Left lung (tissue), 4 donors: ENCODE measurements at regions not wholly inside any gene's neighbourhood (a gene's known extent, or its start where the extent isn't known, plus 50 kb on each side); places are given as distances from the start of the nearest gene placed in this dataset.

Experiments used
- ATAC-seq: fragments of 200-7000 bp; cut with Tn5 transposase; one replicate; pipeline ENCODE4 v1.9.1; 2020; ENCODE audit warnings: moderate library complexity
- DNase-seq, 4 donors: peaks; one replicate each; pipeline ENCODE4 v3.0.0-alpha.2; 2013 to 2020
- H3K27ac ChIP-seq, 2 donors: fragments of 200-600 bp; sonication (generic) in 1 of 2; one replicate each; pipeline versions ENCODE4 v1.5.0 to v1.8.0; 2020 to 2021
- H3K27me3 ChIP-seq, 2 donors: fragments of 200-600 bp; sonication (generic) in 1 of 2; one replicate each; pipeline versions ENCODE4 v1.5.0 to v1.8.0; 2020 to 2021
- H3K36me3 ChIP-seq, 2 donors: fragments of 200-600 bp; sonication (generic) in 1 of 2; one replicate each; pipeline versions ENCODE4 v1.5.0 to v1.8.0; 2020 to 2021
- H3K4me1 ChIP-seq, 2 donors: fragments of 200-600 bp; one replicate each; pipeline ENCODE4 v1.8.0; 2021
- H3K4me3 ChIP-seq, 2 donors: fragments of 200-600 bp; sonication (generic) in 1 of 2; one replicate each; pipeline versions ENCODE4 v1.5.0 to v1.8.0; 2020 to 2021; ENCODE audit warnings: mild to moderate bottlenecking in 1 of 2
- H3K9me3 ChIP-seq, 2 donors: fragments of 200-600 bp; sonication (generic) in 1 of 2; one replicate each; pipeline versions ENCODE4 v1.5.0 to v1.8.0; 2020 to 2021
- CTCF ChIP-seq, 2 donors: fragments of 200-600 bp; sonication (generic) in 1 of 2; IDR thresholded peaks; one replicate each; pipeline versions ENCODE4 v1.5.0 to v1.8.0; 2021; ENCODE audit warnings: antibody characterized with exemption in 2 of 2
- intact Hi-C, 2 donors: fragments of 100-400 bp; cut with DNase I; formaldehyde crosslinking; loops; one replicate each; pipeline versions ENCODE4 v1.11.2 to v1.14.2; 2022
- donor health status: DM: no; HTN: yes; CAD: no.
- donor health status: DM: no; HTN: no; CAD: no.

GRCh38 chr1:30322859-30323257, 400.5 kb downstream of the MATN1 start:
- no peak for ATAC-seq
- no peak for TF ChIP-seq CTCF (IDR thresholded peaks at IDR 0.05)
- Histone ChIP-seq H3K27me3 (peaks cover 0 to 39% of the 10 kb centered on the region in 2 donors), H3K9me3 (no peaks in the 10 kb centered on the region), H3K4me1 (no peaks in the 10 kb centered on the region), H3K4me3 (no peak overlapping the region), H3K36me3 (no peaks in the 10 kb centered on the region), H3K27ac (no peak overlapping the region)
- intact Hi-C loops, result no loop called here
- no peak for DNase-seq

- H3K4me1 ChIP-seq, result no peaks in the 10 kb centered on the region
- intact Hi-C loops, result no loop called here
- H3K4me3 ChIP-seq, result no peak overlapping the region
- no peaks in the 10 kb centered on the region for H3K9me3 ChIP-seq
- H3K27me3 ChIP-seq, result peaks cover 0 to 45% of the 10 kb centered on the region in 2 donors
- ATAC-seq, result no peak
- TF ChIP-seq CTCF (IDR thresholded peaks at IDR 0.05), result no peak
- no peak for DNase-seq
- no peaks in the 10 kb centered on the region for H3K36me3 ChIP-seq
- no peak overlapping the region for H3K27ac ChIP-seq
These were observed 401.2 kb downstream of the MATN1 start for GRCh38 chr1:30321996-30322858.

DNA sequence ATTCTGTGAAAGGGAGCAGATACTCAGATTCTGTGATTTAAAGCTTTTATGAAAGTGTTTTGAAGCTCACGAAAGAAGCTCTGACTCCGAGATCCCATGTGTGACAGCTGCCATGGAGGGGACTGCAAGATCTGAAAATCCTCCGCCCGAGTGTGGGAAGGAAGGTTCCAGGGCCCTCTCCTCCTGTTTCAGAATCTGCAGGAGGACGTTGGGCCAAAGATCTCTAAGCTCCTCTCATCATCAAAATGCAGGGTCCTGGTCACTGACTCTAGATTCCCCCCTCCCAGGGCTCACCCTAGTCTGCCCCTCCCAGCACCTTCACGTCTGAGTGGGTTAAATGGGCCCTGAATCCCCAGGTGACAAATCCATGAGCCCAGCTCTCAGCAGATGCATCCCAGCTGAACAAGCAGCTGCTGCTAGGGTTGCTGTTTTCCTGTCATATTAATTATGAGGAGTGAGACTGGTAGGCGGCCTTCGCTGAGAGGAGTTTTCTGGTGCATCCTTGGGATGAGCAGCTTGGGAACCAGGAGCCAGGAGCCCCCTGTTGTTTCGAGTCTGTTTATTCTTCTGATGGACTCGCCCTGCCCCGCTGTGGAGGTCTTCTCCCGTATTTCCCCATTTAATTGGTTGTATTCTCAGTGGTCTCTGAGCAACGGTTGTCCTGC, 402.0 kb downstream of the MATN1 start:
- intact Hi-C loops, result no loop called here
- no peaks in the 10 kb centered on the region for H3K36me3 ChIP-seq
- no peaks in the 10 kb centered on the region for H3K4me1 ChIP-seq
- no peak overlapping the region for H3K4me3 ChIP-seq
- TF ChIP-seq CTCF (IDR thresholded peaks at IDR 0.05), result no peak
- H3K27ac ChIP-seq, result no peak overlapping the region
- ATAC-seq, result no peak
- no peaks in the 10 kb centered on the region for H3K9me3 ChIP-seq
- peaks cover 0 to 46% of the 10 kb centered on the region in 2 donors for H3K27me3 ChIP-seq
- no peak for DNase-seq

DNA sequence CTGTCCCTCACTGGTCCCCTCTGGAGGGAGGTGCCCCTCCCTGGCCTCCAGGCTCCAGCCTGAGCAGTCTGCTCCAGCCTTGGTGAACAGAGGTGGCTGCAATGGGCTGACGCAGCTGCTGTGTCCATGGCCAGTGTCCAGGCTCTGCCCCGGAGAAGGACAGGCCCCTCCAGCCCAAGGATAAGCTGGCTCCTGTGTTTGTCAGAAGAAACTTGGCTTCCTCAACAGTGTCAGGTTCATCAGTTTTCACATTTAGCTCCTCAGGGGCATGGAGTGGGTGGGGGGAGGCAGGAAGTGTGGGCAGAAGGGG, 402.8 kb downstream of the MATN1 start:
- DNase-seq (peak in 1 of 4 donors; percentile 4), ATAC-seq (no peak)
- Histone ChIP-seq H3K27ac (no peak overlapping the region), H3K36me3 (no peaks in the 10 kb centered on the region), H3K4me1 (no peaks in the 10 kb centered on the region), H3K4me3 (no peak overlapping the region), H3K27me3 (peaks cover 0 to 51% of the 10 kb centered on the region in 2 donors), H3K9me3 (no peaks in the 10 kb centered on the region)
- TF ChIP-seq CTCF (IDR thresholded peaks at IDR 0.05), result no peak
- intact Hi-C loops, result no loop called here

DNA sequence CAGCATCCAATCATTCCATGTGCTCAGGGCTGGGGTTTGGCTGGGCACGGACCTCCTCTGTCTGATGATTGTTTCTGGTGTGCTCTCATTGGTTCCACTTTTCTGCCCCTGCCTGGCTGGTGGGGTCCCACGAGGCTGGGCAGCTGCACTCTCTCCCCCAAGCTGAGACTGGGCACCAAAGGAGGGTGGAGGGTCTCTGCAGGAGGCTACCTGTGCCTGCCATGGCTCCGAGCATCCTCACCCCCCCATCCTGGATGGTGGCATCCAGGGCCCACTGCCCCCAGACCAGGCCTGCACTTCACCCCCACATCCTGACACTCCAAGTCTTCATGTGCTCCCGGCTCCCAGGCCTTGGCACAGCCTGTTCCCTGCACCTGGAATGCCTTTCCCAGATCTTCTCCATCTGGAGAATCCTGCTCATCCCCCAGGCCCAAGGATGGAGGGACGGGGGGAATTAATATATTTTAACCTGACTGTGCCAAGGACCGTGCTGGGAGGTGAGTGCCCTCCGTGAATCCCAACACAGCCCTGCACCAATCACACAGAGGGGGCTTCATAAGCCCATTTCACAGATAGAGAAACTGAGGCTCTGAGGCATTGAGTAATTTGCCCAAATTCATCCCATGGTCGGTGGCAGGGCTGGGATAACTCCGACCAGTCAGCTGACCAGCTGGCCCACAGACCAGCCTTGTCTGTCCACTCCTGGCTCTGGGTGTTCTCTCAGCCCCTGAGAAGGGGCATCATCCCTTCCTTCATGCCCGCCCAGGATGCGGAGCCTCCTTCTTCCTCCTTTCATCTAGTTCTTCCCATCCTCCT, 403.4 kb downstream of the MATN1 start:
- no peak for DNase-seq
- ATAC-seq, result no peak
- Histone ChIP-seq H3K9me3 (no peaks in the 10 kb centered on the region), H3K4me3 (no peak overlapping the region), H3K27ac (no peak overlapping the region), H3K27me3 (peaks cover 0 to 52% of the 10 kb centered on the region in 2 donors), H3K36me3 (no peaks in the 10 kb centered on the region), H3K4me1 (no peaks in the 10 kb centered on the region)
- TF ChIP-seq CTCF (IDR thresholded peaks at IDR 0.05), result no peak
- intact Hi-C loops, result no loop called here
